CD8-positive, alpha-beta memory T cell (primary cell): ENCODE measurements at regions not wholly inside any gene's neighbourhood (a gene's known extent, or its start where the extent isn't known, plus 50 kb on each side); places are given as distances from the start of the nearest gene placed in this dataset.

Experiments
- CTCF ChIA-PET: fragments of 350-600 bp; sonication (Branson Sonifier 250); formaldehyde crosslinking; loops from one replicate; lab custom pipeline; 2021; ENCODE audit warnings: antibody characterized with exemption; lab: Charles Lee
- POLR2A ChIA-PET: fragments of 350-600 bp; sonication (Branson Sonifier 250); formaldehyde crosslinking; loops from one replicate; lab custom pipeline; 2021; ENCODE audit warnings: antibody characterized with exemption; lab: Charles Lee
- DNase-seq, 5 donors: peaks; one replicate each; pipeline versions ENCODE4 v3.0.0 to v3.0.0-alpha.2; 2020 to 2022; ENCODE audit warnings: mixed read lengths in 1 of 5
- H3K27ac ChIP-seq: one replicate; pipeline ENCODE4 v1.7.0; 2013; ENCODE audit warnings: low read depth, mild to moderate bottlenecking, low read length, moderate library complexity
- H3K27me3 ChIP-seq: 2 replicates; pipeline ENCODE4 v1.7.0; 2013; ENCODE audit warnings: low read length, mild to moderate bottlenecking; ENCODE audit not compliant: insufficient read depth, poor library complexity, severe bottlenecking
- H3K36me3 ChIP-seq: 2 replicates; pipeline ENCODE4 v1.7.0; 2013; ENCODE audit warnings: mild to moderate bottlenecking, low read length, moderate library complexity; ENCODE audit not compliant: insufficient read depth
- H3K4me1 ChIP-seq: 2 replicates; pipeline ENCODE4 v1.7.0; 2013; ENCODE audit warnings: mild to moderate bottlenecking, low read length, moderate library complexity; ENCODE audit not compliant: insufficient read depth
- H3K4me3 ChIP-seq: 2 replicates; pipeline ENCODE4 v1.7.0; 2013; ENCODE audit warnings: mild to moderate bottlenecking, low read length
- H3K9me3 ChIP-seq: 2 replicates; pipeline ENCODE4 v1.7.0; 2013; ENCODE audit warnings: mild to moderate bottlenecking, low read length
- H3K27ac Mint-ChIP-seq, 8 donors: one replicate each; pipeline ENCODE4 v1.8.0; 2020 to 2021; ENCODE audit warnings: mixed read lengths in 8 of 8, mild to moderate bottlenecking in 6 of 8, inconsistent platforms in 3 of 8, moderate library complexity in 3 of 8
- H3K27me3 Mint-ChIP-seq, 2 donors: one replicate each; pipeline ENCODE4 v1.8.0; 2020 to 2021; ENCODE audit warnings: mixed read lengths in 2 of 2, mild to moderate bottlenecking in 1 of 2, moderate library complexity in 1 of 2
- H3K36me3 Mint-ChIP-seq, 3 donors: one replicate each; pipeline ENCODE4 v1.8.0; 2020 to 2021; ENCODE audit warnings: mixed read lengths in 3 of 3, inconsistent platforms in 1 of 3, mild to moderate bottlenecking in 1 of 3
- H3K4me1 Mint-ChIP-seq, 3 donors: one replicate each; pipeline ENCODE4 v1.8.0; 2020 to 2021; ENCODE audit warnings: mixed read lengths in 3 of 3, inconsistent platforms in 1 of 3, mild to moderate bottlenecking in 1 of 3
- H3K4me3 Mint-ChIP-seq, 7 donors: one replicate each; pipeline ENCODE4 v1.8.0; 2020 to 2021; ENCODE audit warnings: mixed read lengths in 7 of 7, mild to moderate bottlenecking in 6 of 7, moderate library complexity in 4 of 7, inconsistent platforms in 2 of 7
- H3K9me3 Mint-ChIP-seq, 5 donors: one replicate each; pipeline ENCODE4 v1.8.0; 2020 to 2022; ENCODE audit warnings: mixed read lengths in 5 of 5, mild to moderate bottlenecking in 3 of 5, moderate library complexity in 2 of 5, inconsistent platforms in 1 of 5

DNA sequence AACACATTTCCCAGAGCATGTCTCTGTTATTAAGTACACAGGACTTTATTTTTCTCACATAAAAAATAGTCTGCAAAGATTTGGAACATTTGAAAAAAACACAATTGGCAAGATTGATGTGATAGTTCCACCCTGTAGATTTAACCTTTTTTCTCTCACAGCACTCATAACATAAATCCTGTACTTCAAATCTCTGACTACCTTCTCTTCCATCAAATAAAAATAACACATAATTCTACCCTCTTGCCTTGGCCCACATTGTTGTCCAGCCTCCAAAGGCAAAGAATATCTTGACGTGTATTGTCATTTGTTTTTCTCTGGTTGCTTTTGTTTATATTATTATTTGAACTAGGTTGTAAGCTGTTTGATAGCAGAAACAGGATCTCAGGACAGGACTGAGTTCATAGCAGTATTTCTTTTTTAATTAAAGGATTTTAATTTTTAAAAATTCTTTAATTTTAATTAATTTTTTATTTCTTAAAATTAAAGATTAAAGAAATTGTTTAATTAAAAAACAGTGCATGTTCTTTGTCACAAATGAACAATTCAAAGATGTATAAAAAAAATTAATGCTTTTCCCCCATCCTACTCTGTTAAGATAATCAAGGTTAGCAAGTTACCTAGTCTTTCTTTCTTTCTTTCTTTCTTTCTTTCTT lies 69.1 kb upstream of the PCSK1 start:
- no peak for DNase-seq
- no peak overlapping the region for H3K4me3 Mint-ChIP-seq
- H3K27ac Mint-ChIP-seq = no peak overlapping the region
- H3K27me3 Mint-ChIP-seq = peaks cover 7 to 13% of the 10 kb centered on the region in 2 donors
- H3K4me3 ChIP-seq = no peak overlapping the region
- no peaks in the 10 kb centered on the region for H3K36me3 Mint-ChIP-seq
- no peaks in the 10 kb centered on the region for H3K4me1 Mint-ChIP-seq
- no peaks in the 10 kb centered on the region for H3K9me3 Mint-ChIP-seq
- no peaks in the 10 kb centered on the region for H3K27me3 ChIP-seq
- H3K27ac ChIP-seq = no peak overlapping the region
- POLR2A ChIA-PET = no interaction called here
- H3K36me3 ChIP-seq = no peaks in the 10 kb centered on the region
- no peaks in the 10 kb centered on the region for H3K4me1 ChIP-seq
- H3K9me3 ChIP-seq = no peaks in the 10 kb centered on the region
- CTCF ChIA-PET = no interaction called here

DNA sequence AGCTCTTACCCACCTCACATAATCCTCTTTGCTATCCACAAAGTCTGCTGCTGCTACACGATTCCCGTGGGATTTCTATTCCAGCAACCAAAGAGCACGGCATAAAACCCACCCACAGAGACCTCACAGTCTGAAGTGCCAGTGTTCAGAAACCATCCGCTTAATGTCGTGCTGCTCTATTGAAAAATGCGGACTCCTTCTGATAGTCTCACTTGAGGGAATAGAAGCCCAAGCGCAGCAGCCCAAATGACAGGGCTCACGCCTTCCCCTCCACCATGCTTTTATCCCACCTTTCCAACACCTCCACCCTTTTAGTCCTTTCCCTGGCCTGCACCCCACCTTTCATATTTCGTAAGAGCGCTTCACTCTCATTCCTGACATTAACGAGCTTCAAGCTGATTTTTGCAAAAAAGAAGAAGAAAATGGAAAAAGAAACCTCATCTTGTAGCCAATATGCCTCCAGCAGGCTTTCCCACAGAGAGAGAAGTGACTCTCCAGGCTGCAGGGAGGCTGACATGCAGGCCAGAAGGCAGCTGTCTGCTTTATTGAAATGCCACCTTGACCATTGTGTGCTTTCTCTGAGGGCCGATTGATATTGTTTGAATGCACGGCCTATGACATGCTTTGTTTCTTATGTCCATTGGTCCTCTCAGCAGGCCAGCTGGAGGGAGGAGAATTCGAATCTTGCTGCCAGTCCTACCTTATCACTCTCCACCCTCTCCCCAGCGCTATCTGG lies 70.6 kb upstream of the PCSK1 start:
- Mint-ChIP-seq H3K4me3 (no peak overlapping the region), H3K27ac (no peak overlapping the region), H3K4me1 (no peaks in the 10 kb centered on the region), H3K9me3 (no peaks in the 10 kb centered on the region), H3K36me3 (no peaks in the 10 kb centered on the region), H3K27me3 (peaks cover 7 to 13% of the 10 kb centered on the region in 2 donors)
- Histone ChIP-seq H3K4me3 (no peak overlapping the region), H3K9me3 (no peaks in the 10 kb centered on the region), H3K27me3 (no peaks in the 10 kb centered on the region), H3K4me1 (no peaks in the 10 kb centered on the region), H3K27ac (no peak overlapping the region), H3K36me3 (no peaks in the 10 kb centered on the region)
- ChIA-PET CTCF (interaction anchor here (1.5 kb wide), 1 partner anchor 98 kb away, joined by 4 read pairs; no protein-coding TSS in a partner anchor), POLR2A (no interaction called here)
- no peak for DNase-seq

GRCh38 chr5:96506376-96506775 lies 73.3 kb upstream of the PCSK1 start:
- ChIA-PET CTCF (no interaction called here), POLR2A (no interaction called here)
- Histone ChIP-seq H3K27ac (no peak overlapping the region), H3K4me1 (no peaks in the 10 kb centered on the region), H3K27me3 (no peaks in the 10 kb centered on the region), H3K9me3 (no peaks in the 10 kb centered on the region), H3K36me3 (no peaks in the 10 kb centered on the region), H3K4me3 (no peak overlapping the region)
- DNase-seq = no peak
- no peaks in the 10 kb centered on the region for H3K4me1 Mint-ChIP-seq
- H3K4me3 Mint-ChIP-seq = no peak overlapping the region
- no peak overlapping the region for H3K27ac Mint-ChIP-seq
- no peaks in the 10 kb centered on the region for H3K36me3 Mint-ChIP-seq
- H3K27me3 Mint-ChIP-seq = peaks cover 3 to 16% of the 10 kb centered on the region in 2 donors
- H3K9me3 Mint-ChIP-seq = no peaks in the 10 kb centered on the region

GRCh38 chr5:96506866-96507527 lies 73.9 kb upstream of the PCSK1 start:
- Mint-ChIP-seq H3K4me1 (no peaks in the 10 kb centered on the region), H3K4me3 (no peak overlapping the region), H3K27me3 (peaks cover 3 to 16% of the 10 kb centered on the region in 2 donors), H3K9me3 (no peaks in the 10 kb centered on the region), H3K27ac (no peak overlapping the region), H3K36me3 (no peaks in the 10 kb centered on the region)
- ChIA-PET POLR2A (no interaction called here), CTCF (no interaction called here)
- no peak overlapping the region for H3K27ac ChIP-seq
- H3K4me3 ChIP-seq = no peak overlapping the region
- DNase-seq = no peak
- no peaks in the 10 kb centered on the region for H3K27me3 ChIP-seq
- no peaks in the 10 kb centered on the region for H3K4me1 ChIP-seq
- no peaks in the 10 kb centered on the region for H3K36me3 ChIP-seq
- no peaks in the 10 kb centered on the region for H3K9me3 ChIP-seq

GRCh38 chr5:96509316-96509715 lies 76.3 kb upstream of the PCSK1 start:
- ChIA-PET POLR2A (no interaction called here), CTCF (no interaction called here)
- Mint-ChIP-seq H3K4me3 (no peak overlapping the region), H3K27ac (no peak overlapping the region), H3K9me3 (no peaks in the 10 kb centered on the region), H3K4me1 (no peaks in the 10 kb centered on the region), H3K27me3 (peaks cover 0 to 8% of the 10 kb centered on the region in 2 donors), H3K36me3 (no peaks in the 10 kb centered on the region)
- Histone ChIP-seq H3K9me3 (no peaks in the 10 kb centered on the region), H3K27ac (no peak overlapping the region), H3K36me3 (no peaks in the 10 kb centered on the region), H3K27me3 (no peaks in the 10 kb centered on the region), H3K4me3 (no peak overlapping the region), H3K4me1 (no peaks in the 10 kb centered on the region)
- DNase-seq = no peak

DNA sequence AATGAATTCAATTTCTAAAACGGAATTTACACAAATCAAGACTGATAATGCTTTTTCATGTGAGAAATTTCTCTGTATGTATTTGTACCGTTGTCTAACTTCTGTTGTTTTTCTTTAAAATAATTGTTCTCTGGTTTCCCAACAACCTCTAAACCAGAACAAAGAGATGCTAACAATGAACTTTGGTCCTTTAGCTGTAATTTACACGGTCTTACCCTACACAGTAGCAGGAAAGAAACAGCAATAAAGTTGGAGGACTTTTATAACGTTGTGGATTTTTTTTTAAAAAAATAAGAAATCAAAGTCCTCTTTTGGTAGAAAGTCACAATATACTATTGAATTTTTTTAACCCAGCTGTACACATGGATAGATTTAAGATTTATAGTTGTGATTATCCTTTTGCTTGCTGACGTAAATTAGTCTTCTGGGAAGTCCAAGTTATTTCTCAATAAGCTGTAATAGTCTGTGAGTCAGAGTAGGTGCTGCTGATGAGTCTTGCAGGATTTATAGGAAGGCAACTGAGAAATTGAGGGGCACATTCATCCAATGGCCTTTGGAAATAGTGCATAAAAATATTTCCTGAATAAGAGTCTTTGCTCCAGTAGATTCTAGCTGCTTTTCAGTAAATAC lies 76.8 kb upstream of the PCSK1 start:
- Mint-ChIP-seq H3K9me3 (no peaks in the 10 kb centered on the region), H3K27ac (no peak overlapping the region), H3K4me3 (no peak overlapping the region), H3K27me3 (peaks cover 0 to 3% of the 10 kb centered on the region in 2 donors), H3K36me3 (no peaks in the 10 kb centered on the region), H3K4me1 (no peaks in the 10 kb centered on the region)
- H3K4me3 ChIP-seq = no peak overlapping the region
- H3K27me3 ChIP-seq = no peaks in the 10 kb centered on the region
- CTCF ChIA-PET = no interaction called here
- POLR2A ChIA-PET = no interaction called here
- H3K4me1 ChIP-seq = no peaks in the 10 kb centered on the region
- no peaks in the 10 kb centered on the region for H3K36me3 ChIP-seq
- no peak overlapping the region for H3K27ac ChIP-seq
- DNase-seq = no peak
- H3K9me3 ChIP-seq = no peaks in the 10 kb centered on the region

GRCh38 chr5:96516631-96517071 lies 83.6 kb upstream of the PCSK1 start:
- H3K9me3 ChIP-seq = no peaks in the 10 kb centered on the region
- no peak for DNase-seq
- H3K36me3 ChIP-seq = no peaks in the 10 kb centered on the region
- no peak overlapping the region for H3K27ac ChIP-seq
- no peak overlapping the region for H3K4me3 ChIP-seq
- Mint-ChIP-seq H3K4me1 (no peaks in the 10 kb centered on the region), H3K9me3 (no peaks in the 10 kb centered on the region), H3K27me3 (peaks cover 0 to 17% of the 10 kb centered on the region in 2 donors), H3K27ac (no peak overlapping the region), H3K36me3 (peaks cover 0 to 6% (median 0%) of the 10 kb centered on the region in 3 donors), H3K4me3 (no peak overlapping the region)
- no peaks in the 10 kb centered on the region for H3K4me1 ChIP-seq
- ChIA-PET POLR2A (no interaction called here), CTCF (interaction anchor here (1.0 kb wide), 1 partner anchor 64 kb away, joined by 3 read pairs; no protein-coding TSS in a partner anchor)
- no peaks in the 10 kb centered on the region for H3K27me3 ChIP-seq

DNA sequence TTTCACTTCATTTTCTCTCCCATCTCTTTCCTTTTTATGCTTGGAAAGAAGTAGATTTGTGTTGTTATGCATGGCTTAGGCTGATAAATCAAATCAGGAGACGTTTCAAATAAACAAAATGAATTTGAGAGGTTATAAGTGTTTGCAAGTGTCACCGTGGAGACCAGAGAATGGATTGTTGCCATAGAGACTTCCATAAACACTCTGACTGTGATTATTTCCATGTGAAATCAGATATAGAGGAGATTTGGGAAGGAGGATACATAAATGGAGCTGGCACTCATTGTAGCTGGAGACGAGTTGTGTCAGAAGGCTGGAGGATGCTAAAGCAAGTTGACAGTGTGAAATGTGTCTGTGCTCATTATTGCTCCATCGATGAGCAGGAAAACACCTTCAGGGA lies 84.2 kb upstream of the PCSK1 start:
- POLR2A ChIA-PET = no interaction called here
- H3K27me3 Mint-ChIP-seq = peaks cover 0 to 17% of the 10 kb centered on the region in 2 donors
- H3K27ac Mint-ChIP-seq = no peak overlapping the region
- no peaks in the 10 kb centered on the region for H3K9me3 Mint-ChIP-seq
- DNase-seq = no peak
- Histone ChIP-seq H3K27ac (no peak overlapping the region), H3K27me3 (no peaks in the 10 kb centered on the region), H3K4me3 (no peak overlapping the region), H3K9me3 (no peaks in the 10 kb centered on the region), H3K36me3 (no peaks in the 10 kb centered on the region), H3K4me1 (no peaks in the 10 kb centered on the region)
- H3K4me3 Mint-ChIP-seq = no peak overlapping the region
- no peaks in the 10 kb centered on the region for H3K4me1 Mint-ChIP-seq
- CTCF ChIA-PET = interaction anchor here (1.0 kb wide), 1 partner anchor 64 kb away, joined by 3 read pairs; no protein-coding TSS in a partner anchor
- H3K36me3 Mint-ChIP-seq = peaks cover 0 to 6% (median 0%) of the 10 kb centered on the region in 3 donors
